Liver (tissue), 8 donors: ENCODE measurements at regions not wholly inside any gene's neighbourhood (a gene's known extent, or its start where the extent isn't known, plus 50 kb on each side); places are given as distances from the start of the nearest gene placed in this dataset.

Experiments
- DNase-seq: peaks from one replicate; pipeline ENCODE4 v3.0.0-alpha.2; 2017; ENCODE audit warnings: low spot score
- H3K27ac ChIP-seq, 2 donors: one replicate each; pipeline ENCODE4 v1.7.0; 2013; ENCODE audit warnings: inconsistent platforms in 2 of 2, low read length in 2 of 2, control low read depth in 1 of 2, low read depth in 1 of 2, mild to moderate bottlenecking in 1 of 2
- H3K27me3 ChIP-seq, 4 donors: one replicate each; pipeline versions ENCODE4 v1.6.1 to v1.7.0; 2013; ENCODE audit warnings: low read length in 3 of 4, inconsistent platforms in 1 of 4, mild to moderate bottlenecking in 1 of 4, moderate library complexity in 1 of 4; ENCODE audit not compliant: control insufficient read depth in 4 of 4, insufficient read depth in 4 of 4
- H3K36me3 ChIP-seq, 4 donors: one replicate each; pipeline versions ENCODE4 v1.6.1 to v1.7.0; 2013; ENCODE audit warnings: low read length in 3 of 4, mild to moderate bottlenecking in 3 of 4, low read depth in 1 of 4, moderate library complexity in 1 of 4; ENCODE audit not compliant: control insufficient read depth in 4 of 4, insufficient read depth in 3 of 4
- H3K4me1 ChIP-seq, 4 donors: one replicate each; pipeline versions ENCODE4 v1.6.1 to v1.7.0; 2013; ENCODE audit warnings: low read length in 3 of 4, mild to moderate bottlenecking in 3 of 4, moderate library complexity in 1 of 4; ENCODE audit not compliant: control insufficient read depth in 4 of 4, insufficient read depth in 4 of 4
- H3K4me3 ChIP-seq, 3 donors: one replicate each; pipeline versions ENCODE4 v1.6.1 to v1.7.0; 2013; ENCODE audit warnings: low read length in 3 of 3, control low read depth in 1 of 3, low read depth in 1 of 3, mild to moderate bottlenecking in 1 of 3
- H3K9ac ChIP-seq, 2 donors: one replicate each; pipeline ENCODE4 v1.7.0; 2013; ENCODE audit warnings: low read length in 2 of 2, mild to moderate bottlenecking in 2 of 2, moderate library complexity in 2 of 2, control low read depth in 1 of 2, low read depth in 1 of 2
- H3K9me3 ChIP-seq, 4 donors: one replicate each; pipeline versions ENCODE4 v1.6.1 to v1.7.0; 2013; ENCODE audit warnings: low read length in 3 of 4; ENCODE audit not compliant: control insufficient read depth in 4 of 4
- CTCF ChIP-seq: fragments of 150-350 bp; IDR thresholded peaks from 2 replicates; pipeline ENCODE4 v1.5.1; 2017; ENCODE audit warnings: improper control_type of control experiment, low read depth, low read length; ENCODE audit not compliant: missing input control
- EGR1 ChIP-seq, 2 donors: IDR thresholded peaks; 2 replicates each; pipeline ENCODE4 v1.6.1; 2016 to 2018; ENCODE audit warnings: antibody characterized with exemption in 2 of 2, low read depth in 2 of 2
- FOXA1 ChIP-seq: IDR thresholded peaks from 2 replicates; pipeline ENCODE4 v1.6.1; 2016; ENCODE audit warnings: antibody characterized with exemption
- FOXA2 ChIP-seq: IDR thresholded peaks from 2 replicates; pipeline ENCODE4 v1.6.1; 2016; ENCODE audit warnings: antibody characterized with exemption
- GABPA ChIP-seq, 2 donors: IDR thresholded peaks in 1 of 2; conservative IDR thresholded peaks in 1 of 2; 2 replicates each; pipeline ENCODE4 v1.6.1; 2016; ENCODE audit warnings: antibody characterized with exemption in 2 of 2, mild to moderate bottlenecking in 1 of 2, moderate library complexity in 1 of 2
- HNF4A ChIP-seq, 2 donors: conservative IDR thresholded peaks; 2 replicates each; pipeline ENCODE4 v1.6.1; 2016; ENCODE audit warnings: antibody characterized with exemption in 2 of 2, mild to moderate bottlenecking in 2 of 2
- HNF4G ChIP-seq: IDR thresholded peaks from 2 replicates; pipeline ENCODE4 v1.6.1; 2016; ENCODE audit warnings: antibody characterized with exemption
- NR2F2 ChIP-seq: IDR thresholded peaks from 2 replicates; pipeline ENCODE4 v1.6.1; 2016; ENCODE audit warnings: antibody characterized with exemption
- RAD21 ChIP-seq, 2 donors: IDR thresholded peaks; 2 replicates each; pipeline ENCODE4 v1.6.1; 2016; ENCODE audit warnings: antibody characterized with exemption in 2 of 2, mild to moderate bottlenecking in 2 of 2
- REST ChIP-seq: IDR thresholded peaks from 2 replicates; pipeline ENCODE4 v1.6.1; 2016; ENCODE audit warnings: antibody characterized with exemption, mild to moderate bottlenecking
- RXRA ChIP-seq, 2 donors: IDR thresholded peaks; 2 replicates each; pipeline ENCODE4 v1.6.1; 2017 to 2018; ENCODE audit warnings: antibody characterized with exemption in 2 of 2, mild to moderate bottlenecking in 1 of 2
- SP1 ChIP-seq: IDR thresholded peaks from 2 replicates; pipeline ENCODE4 v1.6.1; 2018; ENCODE audit warnings: antibody characterized with exemption, mild to moderate bottlenecking
- TAF1 ChIP-seq: conservative IDR thresholded peaks from 2 replicates; pipeline ENCODE4 v1.6.1; 2016; ENCODE audit warnings: antibody characterized with exemption, mild to moderate bottlenecking
- YY1 ChIP-seq: IDR thresholded peaks from 2 replicates; pipeline ENCODE4 v1.6.1; 2016; ENCODE audit warnings: antibody characterized with exemption, mild to moderate bottlenecking
- WGBS: extraction: QIAGEN DNeasy Blood & Tissue Kit; methylation state at CpG from one replicate; pipeline ENCODE4 v1.1.7; 2013; 5-methylcytosine and 5-hydroxymethylcytosine counted together
- TF ChIP-seq, protein P1 (sequence below): IDR thresholded peaks from 2 replicates; pipeline ENCODE4 v1.6.1; 2016; ENCODE audit warnings: antibody characterized with exemption
- TF ChIP-seq, protein P2 (sequence below): IDR thresholded peaks from 2 replicates; pipeline ENCODE4 v1.6.1; 2016; ENCODE audit warnings: antibody characterized with exemption
- donor health status: healthy.
- donor health status: healthy.
- donor health status: healthy.
- donor health status: healthy.
- donor health status: healthy.

DNA sequence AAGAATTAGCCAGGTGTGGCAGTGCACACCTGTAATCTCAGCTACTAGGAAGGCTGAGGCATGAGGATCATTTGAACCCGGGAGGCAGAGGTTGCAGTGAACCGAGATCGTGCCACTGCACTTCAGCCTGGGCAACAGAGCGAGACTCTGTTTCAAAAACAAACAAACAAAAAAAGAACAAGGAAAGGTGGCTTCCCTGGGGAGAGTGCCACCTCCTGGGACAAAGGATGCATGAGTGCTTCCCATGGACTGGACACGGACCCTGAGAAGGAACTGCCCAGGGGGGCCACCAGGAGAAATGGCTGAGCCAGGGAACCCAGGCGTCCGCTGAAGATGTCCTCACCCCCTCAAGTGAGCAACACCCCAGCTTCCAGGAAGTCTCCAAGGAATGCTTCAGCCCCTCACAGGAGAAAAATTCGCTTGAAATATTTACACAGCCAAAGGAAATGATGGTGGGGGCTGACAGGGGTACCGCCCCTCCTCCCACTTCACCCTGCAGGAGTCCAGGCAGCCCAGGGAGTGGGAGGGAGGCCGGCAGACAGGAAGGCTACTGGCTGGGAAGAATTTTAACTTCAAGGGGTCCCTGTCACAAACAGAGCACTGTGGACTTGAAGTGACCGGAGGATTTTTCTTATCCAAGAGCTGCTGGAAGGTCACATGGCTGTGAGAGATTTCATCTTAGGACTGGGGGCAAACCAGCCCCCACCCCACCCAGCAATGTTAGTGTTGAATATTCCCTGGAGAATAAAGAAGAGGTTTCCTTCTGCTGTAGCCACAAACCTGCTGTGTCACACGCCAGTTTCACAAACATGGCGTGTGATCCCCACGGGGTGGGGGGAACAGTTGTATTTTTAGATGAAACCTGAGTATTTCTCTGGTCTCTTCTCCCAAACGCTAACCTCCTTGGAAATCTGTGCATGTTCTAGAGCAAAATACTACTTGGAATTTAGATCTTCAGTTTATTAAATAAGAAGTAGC is 90.8 kb upstream of the SLC25A33 start:
- WGBS: 63% methylated on average over 15 of the region's 15 CpGs
- H3K4me1 ChIP-seq: peaks cover 4 to 29% (median 16%) of the 10 kb centered on the region in 4 donors
- H3K27me3 ChIP-seq: no peaks in the 10 kb centered on the region
- no peak for DNase-seq
- peak overlapping the region; percentile 19 to 28 for H3K27ac ChIP-seq
- TF ChIP-seq YY1 (no peak), EGR1 (IDR thresholded peaks at IDR 0.05; ENCODE audit: low read depth in 2 of 2) (no peak), HNF4A (conservative IDR thresholded peaks at IDR 0.05) (peak in 1 of 2 donors; percentile 15), RAD21 (IDR thresholded peaks at IDR 0.05) (peak; percentile 50 to 68), CTCF (no peak), HNF4G (no peak), FOXA2 (no peak)
- no peaks in the 10 kb centered on the region for H3K36me3 ChIP-seq
- H3K4me3 ChIP-seq: no peak overlapping the region
- no peaks in the 10 kb centered on the region for H3K9me3 ChIP-seq
- H3K9ac ChIP-seq: peak overlapping the region in 1 of 2 donors; percentile 37

DNA sequence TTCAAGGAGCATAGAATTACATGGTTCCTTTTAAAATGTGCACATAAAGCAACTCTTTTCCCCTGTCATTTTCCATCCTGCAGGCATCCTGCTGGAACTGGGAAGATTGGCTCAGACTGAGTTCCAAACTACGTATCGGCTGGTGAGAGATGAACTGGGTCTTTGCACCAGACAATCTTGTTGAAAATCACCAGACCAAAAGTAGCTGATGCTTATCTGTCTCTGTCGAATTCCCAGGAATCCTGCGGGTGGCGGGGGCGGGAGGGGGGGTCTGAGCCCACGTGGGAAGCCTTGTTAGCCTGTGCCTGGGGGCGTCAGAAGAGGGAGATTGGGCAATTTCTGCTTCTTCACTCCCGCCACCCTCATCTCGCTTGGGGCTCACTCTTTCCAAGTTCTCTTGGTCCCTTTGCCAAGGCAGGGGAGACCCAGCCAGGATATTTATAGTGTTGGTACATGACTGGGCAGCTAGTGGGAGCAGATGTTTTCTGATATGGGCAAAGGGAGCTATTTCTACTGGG is 90.1 kb upstream of the SLC25A33 start:
- TF ChIP-seq REST (no peak), SP1 (no peak), HNF4G (no peak), NR2F2 (no peak), GABPA (IDR thresholded peaks at IDR 0.05 in 1 of 2, conservative IDR thresholded peaks at IDR 0.05 in 1 of 2) (no peak), TAF1 (no peak), RXRA (IDR thresholded peaks at IDR 0.05) (no peak), EGR1 (IDR thresholded peaks at IDR 0.05; ENCODE audit: low read depth in 2 of 2) (no peak), FOXA1 (no peak), CTCF (no peak)
- TF ChIP-seq, protein P1, sequence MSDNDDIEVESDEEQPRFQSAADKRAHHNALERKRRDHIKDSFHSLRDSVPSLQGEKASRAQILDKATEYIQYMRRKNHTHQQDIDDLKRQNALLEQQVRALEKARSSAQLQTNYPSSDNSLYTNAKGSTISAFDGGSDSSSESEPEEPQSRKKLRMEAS: no peak
- TF ChIP-seq, protein P2, sequence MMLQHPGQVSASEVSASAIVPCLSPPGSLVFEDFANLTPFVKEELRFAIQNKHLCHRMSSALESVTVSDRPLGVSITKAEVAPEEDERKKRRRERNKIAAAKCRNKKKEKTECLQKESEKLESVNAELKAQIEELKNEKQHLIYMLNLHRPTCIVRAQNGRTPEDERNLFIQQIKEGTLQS: no peak
- WGBS: 49% methylated on average over 10 of the region's 10 CpGs
- Histone ChIP-seq H3K4me3 (no peak overlapping the region), H3K36me3 (no peaks in the 10 kb centered on the region), H3K27ac (peak overlapping the region; percentile 19 to 28), H3K4me1 (peaks cover 9 to 30% (median 23%) of the 10 kb centered on the region in 4 donors), H3K9ac (peak overlapping the region in 1 of 2 donors; percentile 37), H3K27me3 (no peaks in the 10 kb centered on the region), H3K9me3 (no peaks in the 10 kb centered on the region)
- DNase-seq: no peak
